ENCODE measurements at regions not wholly inside any gene's neighbourhood (a gene's known extent, or its start where the extent isn't known, plus 50 kb on each side); places are given as distances from the start of the nearest gene placed in this dataset.

GRCh38 chr13:34805347-34805746 lies 136.7 kb upstream of the NBEA start:
- no peak for TF ChIP-seq POLR2A (IDR thresholded peaks at IDR 0.05; ENCODE audit: low read length)
- no peak for TF ChIP-seq GATA1 (IDR thresholded peaks at IDR 0.05; ENCODE audit: low read depth, low read length)

All from erythroblast (primary cell).